Tibial artery (tissue), 4 donors: ENCODE measurements at regions not wholly inside any gene's neighbourhood (a gene's known extent, or its start where the extent isn't known, plus 50 kb on each side); places are given as distances from the start of the nearest gene placed in this dataset.

ENCODE experiments used
- DNase-seq, 2 donors: peaks; one replicate each; pipeline ENCODE4 v3.0.0-alpha.2; 2019
- H3K27ac ChIP-seq, 2 donors: fragments of 200-600 bp; sonication (generic) in 1 of 2; 1 replicate in 1 of 2; 2 replicates in 1 of 2; pipeline ENCODE4 v1.5.1; 2018 to 2019; ENCODE audit warnings: mild to moderate bottlenecking in 1 of 2
- H3K27me3 ChIP-seq, 2 donors: fragments of 200-600 bp; sonication (generic) in 1 of 2; one replicate each; pipeline versions ENCODE4 v1.5.1 to v1.6.0; 2016 to 2019
- H3K36me3 ChIP-seq, 3 donors: fragments of 200-600 bp; sonication (generic) in 2 of 3; one replicate each; pipeline ENCODE4 v1.5.1; 2016 to 2019; ENCODE audit warnings: mild to moderate bottlenecking in 2 of 3
- H3K4me1 ChIP-seq, 4 donors: fragments of 200-600 bp; sonication (generic) in 2 of 4; 1 replicate in 3 of 4; 2 replicates in 1 of 4; pipeline ENCODE4 v1.5.1; 2016 to 2019
- H3K4me3 ChIP-seq, 2 donors: fragments of 200-600 bp; sonication (generic) in 1 of 2; 1 replicate in 1 of 2; 2 replicates in 1 of 2; pipeline ENCODE4 v1.5.1; 2018 to 2019; ENCODE audit warnings: mild to moderate bottlenecking in 2 of 2
- H3K9me3 ChIP-seq, 3 donors: fragments of 200-600 bp; sonication (generic) in 1 of 3; one replicate each; pipeline ENCODE4 v1.5.1; 2016 to 2019
- CTCF ChIP-seq, 2 experiments: fragments of 200-600 bp in 1 of 2; fragments of 450-650 bp in 1 of 2; IDR thresholded peaks; one replicate each; pipeline ENCODE4 v1.5.1; 2017 to 2019; ENCODE audit warnings: antibody characterized with exemption in 2 of 2, mild to moderate bottlenecking in 1 of 2, moderate library complexity in 1 of 2
- intact Hi-C: fragments of 100-400 bp; cut with DNase I; formaldehyde crosslinking; loops from one replicate; pipeline ENCODE4 v1.15.0; 2023; ENCODE audit warnings: low total_unique reads

GRCh38 chr13:90534617-90535370, 812.7 kb upstream of the MIR17HG start:
- Histone ChIP-seq H3K36me3 (no peaks in the 10 kb centered on the region), H3K27ac (no peak overlapping the region), H3K4me3 (no peak overlapping the region), H3K4me1 (no peaks in the 10 kb centered on the region), H3K9me3 (no peaks in the 10 kb centered on the region), H3K27me3 (no peaks in the 10 kb centered on the region)
- intact Hi-C loops = no loop called here
- no peak for DNase-seq
- no peak for TF ChIP-seq CTCF (IDR thresholded peaks at IDR 0.05)

- no peaks in the 10 kb centered on the region for H3K4me1 ChIP-seq
- intact Hi-C loops = no loop called here
- H3K9me3 ChIP-seq = no peaks in the 10 kb centered on the region
- no peak for DNase-seq
- H3K4me3 ChIP-seq = no peak overlapping the region
- H3K27me3 ChIP-seq = no peaks in the 10 kb centered on the region
- no peak for TF ChIP-seq CTCF (IDR thresholded peaks at IDR 0.05)
- H3K27ac ChIP-seq = no peak overlapping the region
- no peaks in the 10 kb centered on the region for H3K36me3 ChIP-seq
These were observed 812.1 kb upstream of the MIR17HG start for GRCh38 chr13:90535421-90535820.

DNA sequence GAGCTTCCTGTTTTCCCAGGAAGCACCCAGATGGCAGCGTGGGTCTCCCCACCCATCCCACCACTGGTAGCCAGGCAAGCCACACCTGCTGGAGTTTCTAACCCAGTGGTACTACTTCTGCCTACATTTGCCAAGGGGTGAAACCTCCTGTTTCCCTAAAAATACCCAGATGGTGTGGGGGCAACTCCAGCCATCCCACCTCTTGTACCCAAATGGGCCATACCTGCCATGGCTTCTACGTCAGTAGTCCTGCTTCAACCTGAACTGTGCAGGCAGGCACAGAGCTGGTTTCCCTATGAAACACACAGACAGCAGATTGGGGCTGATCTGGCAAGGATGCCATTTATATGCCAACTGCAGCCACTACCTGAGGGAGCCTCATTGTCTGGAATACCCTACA, 809.4 kb upstream of the MIR17HG start:
- no peak for TF ChIP-seq CTCF (IDR thresholded peaks at IDR 0.05)
- Histone ChIP-seq H3K27me3 (no peaks in the 10 kb centered on the region), H3K4me3 (no peak overlapping the region), H3K4me1 (no peaks in the 10 kb centered on the region), H3K27ac (no peak overlapping the region), H3K9me3 (no peaks in the 10 kb centered on the region), H3K36me3 (no peaks in the 10 kb centered on the region)
- intact Hi-C loops = no loop called here
- DNase-seq = no peak

- Histone ChIP-seq H3K4me3 (no peak overlapping the region), H3K36me3 (no peaks in the 10 kb centered on the region), H3K9me3 (no peaks in the 10 kb centered on the region), H3K27ac (no peak overlapping the region), H3K4me1 (no peaks in the 10 kb centered on the region), H3K27me3 (no peaks in the 10 kb centered on the region)
- no peak for DNase-seq
- intact Hi-C loops = no loop called here
- no peak for TF ChIP-seq CTCF (IDR thresholded peaks at IDR 0.05)
These were observed 806.1 kb upstream of the MIR17HG start for GRCh38 chr13:90541346-90541745.

DNA sequence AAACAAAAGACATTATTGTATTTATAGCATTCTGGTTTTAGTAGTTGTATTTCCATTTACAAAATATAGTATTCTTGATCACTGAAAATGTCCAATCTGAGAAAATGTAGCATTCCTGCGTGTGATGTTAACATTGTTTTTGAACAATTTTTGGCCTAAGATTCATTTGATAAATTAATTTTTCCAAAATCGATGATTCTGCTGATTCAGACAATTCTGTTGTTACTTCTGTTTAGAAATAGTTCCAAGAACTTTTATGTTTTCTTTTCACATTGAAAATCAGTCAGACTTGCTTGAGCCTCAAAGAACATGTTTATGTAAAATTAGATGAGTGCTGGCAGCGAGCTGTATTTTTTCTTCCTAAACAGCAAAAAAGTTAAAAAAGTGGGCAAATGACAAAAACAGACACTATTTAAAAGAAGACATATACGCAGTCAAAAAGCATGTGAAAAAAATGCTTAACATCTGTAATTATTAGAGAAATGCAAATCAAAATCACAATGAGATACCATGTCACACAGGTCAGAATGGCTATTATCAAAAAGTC, 804.5 kb upstream of the MIR17HG start:
- H3K36me3 ChIP-seq = no peaks in the 10 kb centered on the region
- intact Hi-C loops = no loop called here
- H3K4me3 ChIP-seq = no peak overlapping the region
- no peak for TF ChIP-seq CTCF (IDR thresholded peaks at IDR 0.05)
- no peak overlapping the region for H3K27ac ChIP-seq
- H3K9me3 ChIP-seq = peaks cover 0 to 10% (median 6%) of the 10 kb centered on the region in 3 donors
- H3K27me3 ChIP-seq = no peaks in the 10 kb centered on the region
- DNase-seq = no peak
- H3K4me1 ChIP-seq = no peaks in the 10 kb centered on the region
